Brain microvascular endothelial cell (primary cell): ENCODE measurements at regions not wholly inside any gene's neighbourhood (a gene's known extent, or its start where the extent isn't known, plus 50 kb on each side); places are given as distances from the start of the nearest gene placed in this dataset.

Source experiments
- DNase-seq: peaks from one replicate; pipeline ENCODE4 v3.0.0-alpha.2; 2020
- H3K27ac ChIP-seq: fragments of 250-450 bp; sonication (Bioruptor Pico); 2 replicates; pipeline ENCODE4 v1.5.1; 2020; ENCODE audit warnings: mild to moderate bottlenecking, moderate library complexity
- H3K27me3 ChIP-seq: fragments of 250-450 bp; sonication (Bioruptor Pico); replicated peaks from 2 replicates; pipeline ENCODE4 v1.5.1; 2020; ENCODE audit warnings: mild to moderate bottlenecking
- H3K36me3 ChIP-seq: fragments of 250-450 bp; sonication (Bioruptor Pico); replicated peaks from 2 replicates; pipeline ENCODE4 v1.5.1; 2020; ENCODE audit warnings: mild to moderate bottlenecking
- H3K4me3 ChIP-seq: 2 replicates; pipeline ENCODE4 v1.5.1; 2011; ENCODE audit warnings: low read depth, mild to moderate bottlenecking, control low read depth, low read length, moderate library complexity
- CTCF ChIP-seq: IDR thresholded peaks from 2 replicates; pipeline ENCODE4 v1.5.1; 2011; ENCODE audit warnings: low read depth, mild to moderate bottlenecking, moderate library complexity, low read length, control low read depth, inconsistent platforms; ENCODE audit errors: missing control alignments
- in situ Hi-C: cut with HindIII; loops from 2 replicates; pipeline ENCODE4 v1.10.0; 2017; ENCODE audit warnings: low sequenced_read_pairs, low pct_ligation_motif_present

- DNase-seq = no peak
- Histone ChIP-seq H3K36me3 (no peaks in the 10 kb centered on the region), H3K27me3 (no peaks in the 10 kb centered on the region), H3K27ac (no peak overlapping the region), H3K4me3 (no peak overlapping the region)
- no peak for TF ChIP-seq CTCF
- in situ Hi-C loops = no loop called here
These were observed 466.4 kb upstream of the IL12A start for GRCh38 chr3:159522276-159522675.

GRCh38 chr3:159528251-159528895 lies 460.3 kb upstream of the IL12A start:
- Histone ChIP-seq H3K36me3 (no peaks in the 10 kb centered on the region), H3K27me3 (no peaks in the 10 kb centered on the region), H3K4me3 (no peak overlapping the region), H3K27ac (no peak overlapping the region)
- in situ Hi-C loops = no loop called here
- DNase-seq = no peak
- no peak for TF ChIP-seq CTCF

GRCh38 chr3:159532577-159532976 lies 456.1 kb upstream of the IL12A start:
- no peak for TF ChIP-seq CTCF
- peak; percentile 12 for DNase-seq
- in situ Hi-C loops = no loop called here

GRCh38 chr3:159534496-159534895 lies 454.1 kb upstream of the IL12A start:
- no peaks in the 10 kb centered on the region for H3K36me3 ChIP-seq
- DNase-seq = no peak
- in situ Hi-C loops = no loop called here
- H3K4me3 ChIP-seq = no peak overlapping the region
- H3K27ac ChIP-seq = no peak overlapping the region
- TF ChIP-seq CTCF = no peak
- no peaks in the 10 kb centered on the region for H3K27me3 ChIP-seq

More at GRCh38 chr3:159532577-159532976, 456.1 kb upstream of the IL12A start:
- H3K36me3 ChIP-seq = no peaks in the 10 kb centered on the region
- no peaks in the 10 kb centered on the region for H3K27me3 ChIP-seq
- H3K27ac ChIP-seq = no peak overlapping the region
- H3K4me3 ChIP-seq = no peak overlapping the region

GRCh38 chr3:159536876-159537275 lies 451.8 kb upstream of the IL12A start:
- no peak for TF ChIP-seq CTCF
- Histone ChIP-seq H3K36me3 (no peaks in the 10 kb centered on the region), H3K4me3 (no peak overlapping the region), H3K27ac (no peak overlapping the region), H3K27me3 (no peaks in the 10 kb centered on the region)
- in situ Hi-C loops = no loop called here
- DNase-seq = no peak

- Histone ChIP-seq H3K27me3 (no peaks in the 10 kb centered on the region), H3K27ac (no peak overlapping the region), H3K36me3 (no peaks in the 10 kb centered on the region), H3K4me3 (no peak overlapping the region)
- TF ChIP-seq CTCF = no peak
- in situ Hi-C loops = no loop called here
- DNase-seq = no peak
These were observed 450.1 kb upstream of the IL12A start for GRCh38 chr3:159538507-159538906.
